ENCODE measurements at regions not wholly inside any gene's neighbourhood (a gene's known extent, or its start where the extent isn't known, plus 50 kb on each side); places are given as distances from the start of the nearest gene placed in this dataset.
A peak's percentile ranks its signal among the peaks of the same experiment; 100 is the strongest.

- no peak for DNase-seq (ENCODE audit: low spot score)
Observed at GRCh38 chr17:77700165-77700881, 258.2 kb upstream of the TNRC6C start.

GRCh38 chr17:77701996-77702395, 256.5 kb upstream of the TNRC6C start:
- DNase-seq (ENCODE audit: low spot score) = no peak

GRCh38 chr17:77704048-77704815, 254.3 kb upstream of the TNRC6C start:
- DNase-seq (ENCODE audit: low spot score) = no peak

- no peak for DNase-seq (ENCODE audit: low spot score)
Observed at GRCh38 chr17:77706938-77707337, 251.6 kb upstream of the TNRC6C start.

- no peak for DNase-seq (ENCODE audit: low spot score)
Observed at GRCh38 chr17:77707546-77707945, 251.0 kb upstream of the TNRC6C start.

- DNase-seq (ENCODE audit: low spot score) = no peak
Observed at GRCh38 chr17:77708049-77708448, 250.5 kb upstream of the TNRC6C start.

GRCh38 chr17:77708936-77709335, 249.6 kb upstream of the TNRC6C start:
- no peak for DNase-seq (ENCODE audit: low spot score)

- DNase-seq (ENCODE audit: low spot score) = no peak
Observed at GRCh38 chr17:77709594-77709993, 248.9 kb upstream of the TNRC6C start.

- DNase-seq (ENCODE audit: low spot score) = no peak
Observed at GRCh38 chr17:77712578-77712977, 245.9 kb upstream of the TNRC6C start.

- DNase-seq (ENCODE audit: low spot score) = no peak
Observed at GRCh38 chr17:77716289-77716926, 242.1 kb upstream of the TNRC6C start.

GRCh38 chr17:77717941-77718668, 240.4 kb upstream of the TNRC6C start:
- no peak for DNase-seq (ENCODE audit: low spot score)

GRCh38 chr17:77718669-77718961, 239.9 kb upstream of the TNRC6C start:
- no peak for DNase-seq (ENCODE audit: low spot score)

- no peak for DNase-seq (ENCODE audit: low spot score)
Observed at GRCh38 chr17:77719806-77720205, 238.7 kb upstream of the TNRC6C start.

GRCh38 chr17:77720946-77721845, 237.3 kb upstream of the TNRC6C start:
- DNase-seq (ENCODE audit: low spot score) = no peak

- DNase-seq (ENCODE audit: low spot score) = no peak
Observed at GRCh38 chr17:77721846-77722160, 236.7 kb upstream of the TNRC6C start.

- no peak for DNase-seq (ENCODE audit: low spot score)
Observed at GRCh38 chr17:77722366-77722765, 236.1 kb upstream of the TNRC6C start.

- DNase-seq (ENCODE audit: low spot score) = peak; percentile 63
Observed at GRCh38 chr17:77723071-77723908, 235.2 kb upstream of the TNRC6C start.

- no peak for DNase-seq (ENCODE audit: low spot score)
Observed at GRCh38 chr17:77723909-77724875, 234.3 kb upstream of the TNRC6C start.

GRCh38 chr17:77724876-77725615, 233.5 kb upstream of the TNRC6C start:
- no peak for DNase-seq (ENCODE audit: low spot score)
